ENCODE measurements at regions not wholly inside any gene's neighbourhood (a gene's known extent, or its start where the extent isn't known, plus 50 kb on each side); places are given as distances from the start of the nearest gene placed in this dataset.

- Histone ChIP-seq H3K9me3 (ENCODE audit: control insufficient read depth in 2 of 3, insufficient read depth in 1 of 3, low read length in 3 of 3) (no peaks in the 10 kb centered on the region), H3K4me1 (ENCODE audit: control insufficient read depth in 2 of 3, insufficient read depth in 2 of 3, low read depth in 1 of 3, low read length in 3 of 3) (no peaks in the 10 kb centered on the region), H3K27ac (ENCODE audit: low read depth in 2 of 2, low read length in 2 of 2) (no peak overlapping the region), H3K9ac (ENCODE audit: low read length in 3 of 3) (no peak overlapping the region), H3K27me3 (ENCODE audit: control insufficient read depth, insufficient read depth, low read length) (no peaks in the 10 kb centered on the region), H3K36me3 (ENCODE audit: control insufficient read depth in 2 of 3, insufficient read depth in 3 of 3, low read length in 3 of 3) (no peaks in the 10 kb centered on the region), H3K4me3 (ENCODE audit: low read length in 3 of 3) (no peak overlapping the region)
- DNase-seq = no peak
- intact Hi-C loops (cut with DNase I) = no loop called here
- TF ChIP-seq, protein P1, sequence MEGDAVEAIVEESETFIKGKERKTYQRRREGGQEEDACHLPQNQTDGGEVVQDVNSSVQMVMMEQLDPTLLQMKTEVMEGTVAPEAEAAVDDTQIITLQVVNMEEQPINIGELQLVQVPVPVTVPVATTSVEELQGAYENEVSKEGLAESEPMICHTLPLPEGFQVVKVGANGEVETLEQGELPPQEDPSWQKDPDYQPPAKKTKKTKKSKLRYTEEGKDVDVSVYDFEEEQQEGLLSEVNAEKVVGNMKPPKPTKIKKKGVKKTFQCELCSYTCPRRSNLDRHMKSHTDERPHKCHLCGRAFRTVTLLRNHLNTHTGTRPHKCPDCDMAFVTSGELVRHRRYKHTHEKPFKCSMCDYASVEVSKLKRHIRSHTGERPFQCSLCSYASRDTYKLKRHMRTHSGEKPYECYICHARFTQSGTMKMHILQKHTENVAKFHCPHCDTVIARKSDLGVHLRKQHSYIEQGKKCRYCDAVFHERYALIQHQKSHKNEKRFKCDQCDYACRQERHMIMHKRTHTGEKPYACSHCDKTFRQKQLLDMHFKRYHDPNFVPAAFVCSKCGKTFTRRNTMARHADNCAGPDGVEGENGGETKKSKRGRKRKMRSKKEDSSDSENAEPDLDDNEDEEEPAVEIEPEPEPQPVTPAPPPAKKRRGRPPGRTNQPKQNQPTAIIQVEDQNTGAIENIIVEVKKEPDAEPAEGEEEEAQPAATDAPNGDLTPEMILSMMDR (IDR thresholded peaks at IDR 0.05; ENCODE audit: borderline replicate concordance, extremely low read depth, insufficient read depth) = no peak
- no peak for FAIRE-seq
These were observed 342.4 kb upstream of the CD180 start for GRCh38 chr5:67538855-67539506.

DNA sequence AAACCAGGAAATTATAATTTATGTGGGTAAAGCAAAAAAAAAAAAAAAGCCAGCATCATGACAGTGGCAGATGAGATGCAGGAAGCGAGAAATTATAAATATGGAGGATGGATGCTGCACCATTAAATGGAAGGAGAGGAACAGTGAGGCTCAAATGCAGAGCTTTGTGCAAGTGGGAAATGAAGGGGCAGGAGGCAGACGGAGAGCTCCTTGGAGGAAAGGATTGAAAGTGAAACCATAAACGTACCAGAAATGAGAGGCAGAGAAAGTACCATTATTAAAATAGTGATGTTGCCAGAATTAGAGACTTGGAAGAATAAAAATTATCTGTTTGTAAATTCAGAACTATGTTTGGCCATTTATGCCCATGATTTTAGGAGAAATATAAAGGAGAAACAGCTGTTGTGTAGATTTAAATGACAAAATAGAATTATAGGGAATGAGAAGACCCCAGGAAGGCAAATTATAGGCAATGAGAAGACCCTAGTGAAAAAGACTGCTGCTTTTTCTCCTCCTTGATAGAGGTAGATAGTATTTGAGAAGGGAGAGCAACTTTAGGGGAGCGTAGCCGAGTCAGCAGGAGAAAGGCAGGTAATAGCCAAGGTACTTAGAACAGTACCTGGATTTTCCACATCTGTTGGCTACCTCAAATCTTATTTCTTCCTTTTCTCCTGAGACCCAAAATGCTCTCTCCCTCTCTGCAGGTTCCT is 341.0 kb upstream of the CD180 start:
- no peaks in the 10 kb centered on the region for H3K4me1 ChIP-seq (ENCODE audit: control insufficient read depth in 2 of 3, insufficient read depth in 2 of 3, low read depth in 1 of 3, low read length in 3 of 3)
- H3K9ac ChIP-seq (ENCODE audit: low read length in 3 of 3) = no peak overlapping the region
- peak overlapping the region in 1 of 3 donors; percentile 56 for H3K4me3 ChIP-seq (ENCODE audit: low read length in 3 of 3)
- TF ChIP-seq, protein P1 (IDR thresholded peaks at IDR 0.05; ENCODE audit: borderline replicate concordance, extremely low read depth, insufficient read depth) = no peak
- H3K36me3 ChIP-seq (ENCODE audit: control insufficient read depth in 2 of 3, insufficient read depth in 3 of 3, low read length in 3 of 3) = no peaks in the 10 kb centered on the region
- no peaks in the 10 kb centered on the region for H3K27me3 ChIP-seq (ENCODE audit: control insufficient read depth, insufficient read depth, low read length)
- no peaks in the 10 kb centered on the region for H3K9me3 ChIP-seq (ENCODE audit: control insufficient read depth in 2 of 3, insufficient read depth in 1 of 3, low read length in 3 of 3)
- no peak for DNase-seq
- no peak for FAIRE-seq
- intact Hi-C loops (cut with DNase I) = no loop called here
- no peak overlapping the region for H3K27ac ChIP-seq (ENCODE audit: low read depth in 2 of 2, low read length in 2 of 2)

GRCh38 chr5:67536866-67537265 is 340.3 kb upstream of the CD180 start:
- H3K4me3 ChIP-seq (ENCODE audit: low read length in 3 of 3) = no peak overlapping the region
- FAIRE-seq = no peak
- peak in 1 of 5 donors; percentile 61 for DNase-seq
- TF ChIP-seq, protein P1 (IDR thresholded peaks at IDR 0.05; ENCODE audit: borderline replicate concordance, extremely low read depth, insufficient read depth) = no peak
- H3K27me3 ChIP-seq (ENCODE audit: control insufficient read depth, insufficient read depth, low read length) = no peaks in the 10 kb centered on the region
- intact Hi-C loops (cut with DNase I) = no loop called here
- no peak overlapping the region for H3K9ac ChIP-seq (ENCODE audit: low read length in 3 of 3)
- no peaks in the 10 kb centered on the region for H3K4me1 ChIP-seq (ENCODE audit: control insufficient read depth in 2 of 3, insufficient read depth in 2 of 3, low read depth in 1 of 3, low read length in 3 of 3)
- H3K27ac ChIP-seq (ENCODE audit: low read depth in 2 of 2, low read length in 2 of 2) = no peak overlapping the region
- no peaks in the 10 kb centered on the region for H3K36me3 ChIP-seq (ENCODE audit: control insufficient read depth in 2 of 3, insufficient read depth in 3 of 3, low read length in 3 of 3)
- H3K9me3 ChIP-seq (ENCODE audit: control insufficient read depth in 2 of 3, insufficient read depth in 1 of 3, low read length in 3 of 3) = no peaks in the 10 kb centered on the region

All from kidney (tissue), 13 donors.